Keratinocyte (primary cell): ENCODE measurements at regions not wholly inside any gene's neighbourhood (a gene's known extent, or its start where the extent isn't known, plus 50 kb on each side); places are given as distances from the start of the nearest gene placed in this dataset.

Experiments
- DNase-seq: peaks from one replicate; pipeline ENCODE4 v3.0.0-alpha.2; 2011; ENCODE audit warnings: low read depth, missing footprints, low spot score
- FAIRE-seq: peaks from 2 replicates; lab custom pipeline; 2011; peaks lifted over from hg19 to GRCh38; lab: Jason Lieb, UNC
- H2AFZ ChIP-seq: 2 replicates; pipeline ENCODE4 v1.6.0; 2012; ENCODE audit warnings: low read length, control low read depth, inconsistent platforms; ENCODE audit not compliant: control insufficient read depth
- H3K27ac ChIP-seq: 2 replicates; pipeline ENCODE4 v1.5.1; 2011; ENCODE audit warnings: low read length; ENCODE audit not compliant: control insufficient read depth, insufficient read depth
- H3K27me3 ChIP-seq: 3 replicates; pipeline ENCODE4 v1.6.0; 2011; ENCODE audit warnings: low read length; ENCODE audit not compliant: control insufficient read depth, insufficient read depth; ENCODE audit errors: extremely low read depth
- H3K36me3 ChIP-seq, 2 experiments: 2 replicates in 1 of 2; 3 replicates in 1 of 2; pipeline ENCODE4 v1.5.1; 2011; ENCODE audit warnings: low read length in 2 of 2, mild to moderate bottlenecking in 1 of 2; ENCODE audit not compliant: control insufficient read depth in 2 of 2, insufficient read depth in 2 of 2; ENCODE audit errors: extremely low read depth in 1 of 2
- H3K4me1 ChIP-seq: 3 replicates; pipeline ENCODE4 v1.5.1; 2011; ENCODE audit warnings: low read length; ENCODE audit not compliant: control insufficient read depth, insufficient read depth; ENCODE audit errors: extremely low read depth
- H3K4me2 ChIP-seq: 3 replicates; pipeline ENCODE4 v1.6.0; 2011; ENCODE audit warnings: low read depth, low read length; ENCODE audit not compliant: control insufficient read depth, insufficient read depth; ENCODE audit errors: extremely low read depth
- H3K4me3 ChIP-seq, 3 experiments: fragments of 200-600 bp in 1 of 3; sonication (generic) in 1 of 3; 2 replicates in 2 of 3; 3 replicates in 1 of 3; pipeline ENCODE4 v1.5.1; 2011 to 2016; ENCODE audit warnings: low read length in 3 of 3, mild to moderate bottlenecking in 3 of 3, control low read depth in 2 of 3, inconsistent platforms in 1 of 3, low read depth in 1 of 3, mixed read lengths in 1 of 3, mixed run types in 1 of 3, moderate library complexity in 1 of 3; ENCODE audit not compliant: control insufficient read depth in 2 of 3, insufficient read depth in 2 of 3; ENCODE audit errors: extremely low read depth in 1 of 3
- H3K79me2 ChIP-seq: 2 replicates; pipeline ENCODE4 v1.6.0; 2012; ENCODE audit warnings: low read length; ENCODE audit not compliant: control insufficient read depth, insufficient read depth
- H3K9ac ChIP-seq: 3 replicates; pipeline ENCODE4 v1.6.0; 2011; ENCODE audit warnings: low read length; ENCODE audit not compliant: control insufficient read depth, insufficient read depth; ENCODE audit errors: extremely low read depth
- H3K9me1 ChIP-seq: 3 replicates; pipeline ENCODE4 v1.6.0; 2011; ENCODE audit warnings: low read length; ENCODE audit not compliant: control insufficient read depth, insufficient read depth; ENCODE audit errors: extremely low read depth
- H3K9me3 ChIP-seq: 2 replicates; pipeline ENCODE4 v1.5.1; 2012; ENCODE audit warnings: low read depth, low read length; ENCODE audit not compliant: control insufficient read depth
- H4K20me1 ChIP-seq: 3 replicates; pipeline ENCODE4 v1.6.0; 2011; ENCODE audit warnings: low read length; ENCODE audit not compliant: control insufficient read depth, insufficient read depth; ENCODE audit errors: extremely low read depth
- EZH2 ChIP-seq: IDR thresholded peaks from one replicate; pipeline ENCODE4 v1.6.1; 2012; ENCODE audit warnings: inconsistent platforms, mild to moderate bottlenecking, low read length, moderate library complexity
- dilution Hi-C: fragments of 300-500 bp; cut with MboI; formaldehyde crosslinking; loops from one replicate; pipeline ENCODE4 v1.7.0; 2020; ENCODE audit warnings: low sequenced_read_pairs; ENCODE audit not compliant: extremely low pct_ligation_motif_present
- TF ChIP-seq, protein P1 (sequence below), 3 experiments: IDR thresholded peaks in 1 of 3; conservative IDR thresholded peaks in 1 of 3; optimal IDR thresholded peaks in 1 of 3; 2 replicates in 2 of 3; 3 replicates in 1 of 3; pipeline versions ENCODE3 to v1.5.1; 2011; ENCODE audit warnings: low read length in 3 of 3, mild to moderate bottlenecking in 3 of 3, moderate library complexity in 2 of 3, control low read depth in 1 of 3, inconsistent platforms in 1 of 3; ENCODE audit not compliant: insufficient read depth in 2 of 3; ENCODE audit errors: extremely low read depth in 1 of 3

DNA sequence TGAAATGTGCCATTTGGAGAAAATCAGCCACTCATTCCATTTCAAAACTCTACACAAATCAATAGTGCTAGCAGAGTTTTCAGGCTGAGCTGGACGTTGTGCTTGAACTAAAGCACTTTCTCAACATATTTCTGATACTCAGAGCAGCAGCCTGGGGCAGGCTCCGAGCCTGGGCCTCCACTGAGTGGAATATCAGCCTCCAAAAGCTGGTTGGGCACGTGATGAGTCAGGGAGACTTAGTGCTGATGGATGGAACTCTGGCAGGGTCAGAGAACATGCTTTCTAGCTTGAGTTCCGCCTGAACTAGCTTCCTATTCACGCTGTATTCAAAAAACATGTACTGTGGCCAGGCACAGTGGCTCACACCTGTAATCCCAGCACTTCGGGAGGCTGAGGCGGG lies 85.8 kb upstream of the PCDH8 start:
- Histone ChIP-seq H3K27me3 (peaks cover 8% of the 10 kb centered on the region), H3K4me2 (no peak overlapping the region), H3K9me3 (no peaks in the 10 kb centered on the region), H3K36me3 (no peaks in the 10 kb centered on the region), H3K9ac (no peak overlapping the region), H3K4me1 (no peaks in the 10 kb centered on the region), H3K27ac (no peak overlapping the region), H3K79me2 (no peaks in the 10 kb centered on the region), H3K9me1 (no peaks in the 10 kb centered on the region), H3K4me3 (no peak overlapping the region), H4K20me1 (no peaks in the 10 kb centered on the region), H2AFZ (no peak overlapping the region)
- dilution Hi-C loops: no loop called here
- TF ChIP-seq EZH2: no peak
- TF ChIP-seq, protein P1, sequence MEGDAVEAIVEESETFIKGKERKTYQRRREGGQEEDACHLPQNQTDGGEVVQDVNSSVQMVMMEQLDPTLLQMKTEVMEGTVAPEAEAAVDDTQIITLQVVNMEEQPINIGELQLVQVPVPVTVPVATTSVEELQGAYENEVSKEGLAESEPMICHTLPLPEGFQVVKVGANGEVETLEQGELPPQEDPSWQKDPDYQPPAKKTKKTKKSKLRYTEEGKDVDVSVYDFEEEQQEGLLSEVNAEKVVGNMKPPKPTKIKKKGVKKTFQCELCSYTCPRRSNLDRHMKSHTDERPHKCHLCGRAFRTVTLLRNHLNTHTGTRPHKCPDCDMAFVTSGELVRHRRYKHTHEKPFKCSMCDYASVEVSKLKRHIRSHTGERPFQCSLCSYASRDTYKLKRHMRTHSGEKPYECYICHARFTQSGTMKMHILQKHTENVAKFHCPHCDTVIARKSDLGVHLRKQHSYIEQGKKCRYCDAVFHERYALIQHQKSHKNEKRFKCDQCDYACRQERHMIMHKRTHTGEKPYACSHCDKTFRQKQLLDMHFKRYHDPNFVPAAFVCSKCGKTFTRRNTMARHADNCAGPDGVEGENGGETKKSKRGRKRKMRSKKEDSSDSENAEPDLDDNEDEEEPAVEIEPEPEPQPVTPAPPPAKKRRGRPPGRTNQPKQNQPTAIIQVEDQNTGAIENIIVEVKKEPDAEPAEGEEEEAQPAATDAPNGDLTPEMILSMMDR (optimal IDR thresholded peaks at IDR 0.05 in 1 of 3, IDR thresholded peaks at IDR 0.05 in 1 of 3, conservative IDR thresholded peaks at IDR 0.05 in 1 of 3; ENCODE audit: extremely low read depth in 1 of 3, insufficient read depth in 2 of 3, low read length in 3 of 3): no peak
- DNase-seq (no peak), FAIRE-seq (no peak)

DNA sequence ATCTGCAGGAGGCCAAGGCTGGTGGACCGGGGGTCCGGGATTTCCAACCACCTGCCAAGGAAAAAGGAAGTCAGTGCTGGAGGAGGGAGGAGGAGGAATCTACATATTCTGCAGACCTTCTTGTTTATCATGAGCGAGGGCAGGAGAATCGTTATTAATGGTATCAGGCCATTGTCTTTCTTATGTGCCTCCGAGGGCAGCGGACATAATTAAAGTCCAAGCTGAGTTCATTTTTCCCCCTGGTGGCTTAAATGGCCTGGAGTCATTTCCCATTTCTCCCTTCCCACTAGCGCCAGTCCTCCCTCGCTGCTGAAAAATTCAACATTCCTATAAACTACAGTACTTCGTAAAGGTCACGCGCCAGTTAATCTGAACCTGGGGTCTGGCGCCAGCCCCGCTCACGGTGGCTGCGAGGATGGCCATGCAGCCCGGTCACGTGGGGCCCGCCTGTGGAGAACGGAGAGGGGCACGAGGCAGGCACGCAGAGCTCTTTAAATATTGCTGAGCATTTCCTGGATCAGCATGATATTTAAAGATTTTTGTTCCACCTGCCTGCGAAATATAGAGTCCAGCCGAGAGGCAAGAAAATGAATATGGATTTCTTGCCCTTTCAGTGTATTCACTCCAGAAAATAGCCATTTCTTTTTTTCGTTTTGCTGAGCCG lies 85.2 kb upstream of the PCDH8 start:
- H3K9ac ChIP-seq: no peak overlapping the region
- no peaks in the 10 kb centered on the region for H3K36me3 ChIP-seq
- no peak overlapping the region for H3K4me3 ChIP-seq
- no peak for FAIRE-seq
- TF ChIP-seq EZH2: no peak
- TF ChIP-seq, protein P1 (optimal IDR thresholded peaks at IDR 0.05 in 1 of 3, IDR thresholded peaks at IDR 0.05 in 1 of 3, conservative IDR thresholded peaks at IDR 0.05 in 1 of 3; ENCODE audit: extremely low read depth in 1 of 3, insufficient read depth in 2 of 3, low read length in 3 of 3): no peak
- no peak overlapping the region for H3K4me2 ChIP-seq
- no peak overlapping the region for H3K27ac ChIP-seq
- peaks cover 7% of the 10 kb centered on the region for H3K27me3 ChIP-seq
- H2AFZ ChIP-seq: no peak overlapping the region
- H3K9me3 ChIP-seq: no peaks in the 10 kb centered on the region
- no peaks in the 10 kb centered on the region for H3K79me2 ChIP-seq
- dilution Hi-C loops: no loop called here
- H3K9me1 ChIP-seq: no peaks in the 10 kb centered on the region
- H4K20me1 ChIP-seq: no peaks in the 10 kb centered on the region
- H3K4me1 ChIP-seq: no peaks in the 10 kb centered on the region
- no peak for DNase-seq
